Ovary (tissue), 3 donors: ENCODE measurements at regions not wholly inside any gene's neighbourhood (a gene's known extent, or its start where the extent isn't known, plus 50 kb on each side); places are given as distances from the start of the nearest gene placed in this dataset.

Experiments
- CTCF ChIP-seq, 3 donors: fragments of 450-650 bp in 2 of 3; fragments of 200-600 bp in 1 of 3; IDR thresholded peaks; one replicate each; pipeline versions ENCODE4 v1.5.1 to v1.8.0; 2016 to 2022; ENCODE audit warnings: antibody characterized with exemption in 3 of 3, mild to moderate bottlenecking in 1 of 3
- POLR2A ChIP-seq: fragments of 450-650 bp; IDR thresholded peaks from one replicate; pipeline ENCODE4 v1.6.1; 2017; ENCODE audit warnings: antibody characterized with exemption, mild to moderate bottlenecking, moderate library complexity
- donor health status: DM: no; HTN: no; CAD: no.

- no peak for TF ChIP-seq CTCF (IDR thresholded peaks at IDR 0.05)
- TF ChIP-seq POLR2A = no peak
Observed at GRCh38 chr6:126147291-126147815, 161.0 kb downstream of the TRMT11 start.
